ENCODE measurements at regions not wholly inside any gene's neighbourhood (a gene's known extent, or its start where the extent isn't known, plus 50 kb on each side); places are given as distances from the start of the nearest gene placed in this dataset.

DNA sequence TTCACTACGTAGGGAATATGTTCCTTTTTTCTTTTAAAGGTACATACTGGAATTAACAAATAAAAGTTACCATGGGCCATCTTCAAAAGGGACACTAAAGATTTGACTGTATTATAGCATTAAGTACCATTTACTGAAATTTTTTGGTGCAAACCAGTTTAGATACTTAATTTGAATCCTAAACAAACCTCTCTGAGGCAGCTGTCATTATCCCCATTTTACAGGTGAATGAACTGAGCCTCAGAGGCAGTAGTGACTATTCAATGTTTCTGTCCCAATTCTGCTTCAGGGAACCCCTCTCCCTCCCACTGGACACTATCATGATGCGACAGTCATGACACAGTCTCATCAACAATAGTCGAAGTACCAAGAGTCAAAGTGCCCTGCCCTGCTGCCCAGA is 76.2 kb upstream of the PHF21A start:
- no peaks in the 10 kb centered on the region for H3K9me3 ChIP-seq (replicated peaks; ENCODE audit: control insufficient read depth, insufficient read depth, low read length)
- DNase-seq (ENCODE audit: low read depth, low spot score) (no peak), FAIRE-seq (no peak)
- POLR2A ChIA-PET, result no interaction called here
- BruUV-seq (replicated peaks), result no TSS peak
- TF ChIP-seq EZH2 (IDR thresholded peaks at IDR 0.05; ENCODE audit: borderline replicate concordance, low read depth, low read length, severe bottlenecking), result no peak
- TF ChIP-seq JUN (IDR thresholded peaks at IDR 0.05; ENCODE audit: borderline replicate concordance, insufficient read depth, insufficient read length, low read depth), result no peak
- no peak for TF ChIP-seq POLR2AphosphoS5 (IDR thresholded peaks at IDR 0.05; ENCODE audit: insufficient read depth, low read depth, low read length)
- TF ChIP-seq MYC (IDR thresholded peaks at IDR 0.05; ENCODE audit: low read depth, low read length), result no peak
- peaks cover 4% of the 10 kb centered on the region for H3K4me1 ChIP-seq (ENCODE audit: control insufficient read depth, extremely low read depth, insufficient read depth, low read length)
- no peaks in the 10 kb centered on the region for H4K20me1 ChIP-seq (replicated peaks; ENCODE audit: control insufficient read depth, extremely low read depth, insufficient read depth, low read length)
- H3K4me3 ChIP-seq (replicated peaks in 1 of 3; ENCODE audit: insufficient read depth in 1 of 3, low read depth in 1 of 3, low read length in 3 of 3), result no peak overlapping the region
- no peak overlapping the region for H2AFZ ChIP-seq (ENCODE audit: low read depth, low read length)
- intact Hi-C loops (cut with micrococcal nuclease) (loop anchor here (10.0 kb wide), 1 partner anchor 123 kb away; no protein-coding TSS in a partner anchor), dilution Hi-C loops (cut with MboI; ENCODE audit: extremely low pct_ligation_motif_present, low sequenced_read_pairs) (no loop called here)
- no peaks in the 10 kb centered on the region for H3K79me2 ChIP-seq (ENCODE audit: control insufficient read depth, insufficient read depth, low read length)
- no peak overlapping the region for H3K4me2 ChIP-seq (ENCODE audit: insufficient read depth, low read length)
- H3K9me1 ChIP-seq (replicated peaks; ENCODE audit: control insufficient read depth, extremely low read depth, insufficient read depth, low read length), result no peaks in the 10 kb centered on the region
- CTCF ChIA-PET, result no interaction called here
- H3K27ac ChIP-seq (ENCODE audit: insufficient read depth, low read depth, low read length), result no peak overlapping the region
- no peak overlapping the region for H3K9ac ChIP-seq (replicated peaks; ENCODE audit: extremely low read depth, insufficient read depth, low read length)
- H3K27me3 ChIP-seq (ENCODE audit: control insufficient read depth in 2 of 2, insufficient read depth in 2 of 2, low read length in 2 of 2), result peaks cover 10 to 12% of the 10 kb centered on the region in 2 experiments
- H3K36me3 ChIP-seq (ENCODE audit: control insufficient read depth in 2 of 2, extremely low read depth in 1 of 2, insufficient read depth in 2 of 2, low read length in 2 of 2), result no peaks in the 10 kb centered on the region

DNA sequence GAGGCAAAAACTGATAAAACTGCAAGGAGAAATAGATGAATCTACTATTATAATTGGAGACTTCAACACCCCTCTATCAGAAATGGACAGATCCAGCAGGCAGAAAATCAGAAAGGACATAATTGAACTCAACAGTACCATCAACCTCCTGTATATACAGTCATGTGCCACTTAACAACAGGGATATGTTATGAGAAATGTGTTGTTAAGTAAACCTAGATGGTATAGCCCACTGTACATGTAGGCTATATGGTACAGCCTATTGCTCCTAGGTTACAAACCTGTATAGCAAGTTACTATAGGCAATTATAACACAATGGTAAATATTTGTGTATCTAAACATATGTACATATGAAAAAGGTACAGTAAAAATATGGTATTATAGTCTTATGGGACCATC is 66.8 kb upstream of the PHF21A start:
- ChIA-PET CTCF (no interaction called here), POLR2A (no interaction called here)
- Histone ChIP-seq H4K20me1 (replicated peaks; ENCODE audit: control insufficient read depth, extremely low read depth, insufficient read depth, low read length) (no peaks in the 10 kb centered on the region), H3K4me3 (replicated peaks in 1 of 3; ENCODE audit: insufficient read depth in 1 of 3, low read depth in 1 of 3, low read length in 3 of 3) (no peak overlapping the region), H3K79me2 (ENCODE audit: control insufficient read depth, insufficient read depth, low read length) (no peaks in the 10 kb centered on the region), H3K27ac (ENCODE audit: insufficient read depth, low read depth, low read length) (no peak overlapping the region), H2AFZ (ENCODE audit: low read depth, low read length) (no peak overlapping the region), H3K4me1 (ENCODE audit: control insufficient read depth, extremely low read depth, insufficient read depth, low read length) (no peaks in the 10 kb centered on the region), H3K4me2 (ENCODE audit: insufficient read depth, low read length) (no peak overlapping the region), H3K9me3 (replicated peaks; ENCODE audit: control insufficient read depth, insufficient read depth, low read length) (no peaks in the 10 kb centered on the region), H3K27me3 (ENCODE audit: control insufficient read depth in 2 of 2, insufficient read depth in 2 of 2, low read length in 2 of 2) (peaks cover 6 to 12% of the 10 kb centered on the region in 2 experiments), H3K36me3 (ENCODE audit: control insufficient read depth in 2 of 2, extremely low read depth in 1 of 2, insufficient read depth in 2 of 2, low read length in 2 of 2) (no peaks in the 10 kb centered on the region), H3K9me1 (replicated peaks; ENCODE audit: control insufficient read depth, extremely low read depth, insufficient read depth, low read length) (no peaks in the 10 kb centered on the region), H3K9ac (replicated peaks; ENCODE audit: extremely low read depth, insufficient read depth, low read length) (no peak overlapping the region)
- dilution Hi-C loops (cut with MboI; ENCODE audit: extremely low pct_ligation_motif_present, low sequenced_read_pairs) (no loop called here), intact Hi-C loops (cut with micrococcal nuclease) (no loop called here)
- BruUV-seq (replicated peaks), result no TSS peak
- no peak for TF ChIP-seq JUN (IDR thresholded peaks at IDR 0.05; ENCODE audit: borderline replicate concordance, insufficient read depth, insufficient read length, low read depth)
- TF ChIP-seq POLR2A (IDR thresholded peaks at IDR 0.05; ENCODE audit: low read depth, low read length), result no peak
- no peak for TF ChIP-seq POLR2AphosphoS5 (IDR thresholded peaks at IDR 0.05; ENCODE audit: insufficient read depth, low read depth, low read length)
- FAIRE-seq (no peak), DNase-seq (ENCODE audit: low read depth, low spot score) (no peak)

Measured in endothelial cell of umbilical vein (primary cell).